ENCODE measurements at regions not wholly inside any gene's neighbourhood (a gene's known extent, or its start where the extent isn't known, plus 50 kb on each side); places are given as distances from the start of the nearest gene placed in this dataset.

DNA sequence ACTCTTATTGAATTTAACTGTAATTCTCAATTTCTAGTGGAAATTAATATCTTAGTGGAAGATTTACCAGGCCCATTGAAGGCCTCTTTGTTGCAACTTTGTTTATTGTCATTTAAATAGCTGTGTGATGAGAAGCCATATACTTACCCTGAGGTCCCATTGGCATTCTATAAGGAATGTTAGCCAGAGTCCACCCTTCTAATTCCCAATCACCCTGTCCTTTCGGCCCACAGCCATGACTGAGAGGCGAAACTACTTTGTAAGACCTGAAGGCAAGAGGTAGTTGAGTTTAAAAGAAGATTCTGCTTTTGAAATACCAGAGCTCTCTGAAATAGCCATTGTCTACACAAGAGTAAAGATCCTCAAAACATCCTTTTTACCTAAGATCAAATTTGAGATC is 290.5 kb upstream of the RARB start:
- TF ChIP-seq CREB1 (CRISPR knock-in tag; IDR thresholded peaks at IDR 0.05; ENCODE audit: low read depth) (no peak), POLR2AphosphoS5 (IDR thresholded peaks at IDR 0.05; ENCODE audit: low read depth) (no peak), JUNB (IDR thresholded peaks at IDR 0.05; ENCODE audit: unreplicated experiment) (no peak)
- TF ChIP-seq, protein P1, sequence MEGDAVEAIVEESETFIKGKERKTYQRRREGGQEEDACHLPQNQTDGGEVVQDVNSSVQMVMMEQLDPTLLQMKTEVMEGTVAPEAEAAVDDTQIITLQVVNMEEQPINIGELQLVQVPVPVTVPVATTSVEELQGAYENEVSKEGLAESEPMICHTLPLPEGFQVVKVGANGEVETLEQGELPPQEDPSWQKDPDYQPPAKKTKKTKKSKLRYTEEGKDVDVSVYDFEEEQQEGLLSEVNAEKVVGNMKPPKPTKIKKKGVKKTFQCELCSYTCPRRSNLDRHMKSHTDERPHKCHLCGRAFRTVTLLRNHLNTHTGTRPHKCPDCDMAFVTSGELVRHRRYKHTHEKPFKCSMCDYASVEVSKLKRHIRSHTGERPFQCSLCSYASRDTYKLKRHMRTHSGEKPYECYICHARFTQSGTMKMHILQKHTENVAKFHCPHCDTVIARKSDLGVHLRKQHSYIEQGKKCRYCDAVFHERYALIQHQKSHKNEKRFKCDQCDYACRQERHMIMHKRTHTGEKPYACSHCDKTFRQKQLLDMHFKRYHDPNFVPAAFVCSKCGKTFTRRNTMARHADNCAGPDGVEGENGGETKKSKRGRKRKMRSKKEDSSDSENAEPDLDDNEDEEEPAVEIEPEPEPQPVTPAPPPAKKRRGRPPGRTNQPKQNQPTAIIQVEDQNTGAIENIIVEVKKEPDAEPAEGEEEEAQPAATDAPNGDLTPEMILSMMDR (conservative IDR thresholded peaks at IDR 0.05; ENCODE audit: low read depth in 2 of 2), result no peak
